Endothelial cell of hepatic sinusoid (primary cell): ENCODE measurements at regions not wholly inside any gene's neighbourhood (a gene's known extent, or its start where the extent isn't known, plus 50 kb on each side); places are given as distances from the start of the nearest gene placed in this dataset.
"Not testable (repeated sequence)": the region's sequence is repeated elsewhere in the genome, so short reads cannot be mapped to it uniquely, and the experiment has no call there.

Experiments used
- in situ Hi-C: cut with HindIII; loops from 2 replicates; pipeline ENCODE4 v1.10.0; 2017; ENCODE audit warnings: low sequenced_read_pairs

GRCh38 chr12:127014079-127014478 lies 1252.9 kb upstream of the TMEM132C start:
- in situ Hi-C loops: no loop called here

GRCh38 chr12:127024791-127025190 lies 1242.2 kb upstream of the TMEM132C start:
- in situ Hi-C loops: no loop called here

DNA sequence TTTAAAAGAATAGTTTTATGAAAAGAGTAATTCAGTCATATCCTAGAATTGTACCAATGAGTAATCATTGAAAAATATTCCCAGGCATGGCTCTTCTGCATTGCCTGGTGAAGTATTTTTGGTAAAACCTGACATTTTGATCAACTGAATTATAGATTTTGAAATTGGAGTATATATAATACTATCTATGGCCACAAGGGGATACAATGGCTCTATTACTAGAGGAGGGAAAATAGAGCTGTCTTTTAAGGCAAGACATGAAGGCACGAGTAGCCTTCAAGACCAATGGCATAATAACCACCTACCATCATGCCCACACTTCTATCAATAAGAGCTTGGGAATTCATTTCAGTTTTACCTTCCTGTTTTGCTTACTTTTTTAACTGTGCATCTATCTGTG lies 1241.4 kb upstream of the TMEM132C start:
- in situ Hi-C loops: no loop called here

- in situ Hi-C loops: no loop called here
Observed at GRCh38 chr12:127035011-127035879, 1231.7 kb upstream of the TMEM132C start.

DNA sequence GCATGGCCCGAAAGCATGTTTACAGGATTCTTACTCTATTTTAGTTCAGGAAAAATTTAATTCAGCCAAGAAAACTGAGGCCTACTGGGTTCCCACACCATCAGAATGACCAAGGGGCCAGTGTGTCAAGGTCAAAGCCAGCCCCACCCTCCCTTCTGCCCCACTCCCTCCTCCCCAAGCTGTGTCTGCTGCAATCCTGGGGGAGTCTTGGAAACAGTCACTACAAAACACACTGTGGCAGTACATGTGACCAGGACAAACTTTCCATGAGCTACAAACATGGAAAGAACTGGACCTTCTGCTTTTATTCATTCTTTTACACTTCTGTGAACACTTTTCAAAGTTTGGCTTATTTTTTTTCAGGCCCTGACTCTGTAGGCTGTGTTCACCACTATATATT lies 1228.8 kb upstream of the TMEM132C start:
- in situ Hi-C loops: no loop called here

- in situ Hi-C loops: no loop called here
Observed at GRCh38 chr12:127038761-127039160, 1228.2 kb upstream of the TMEM132C start.

DNA sequence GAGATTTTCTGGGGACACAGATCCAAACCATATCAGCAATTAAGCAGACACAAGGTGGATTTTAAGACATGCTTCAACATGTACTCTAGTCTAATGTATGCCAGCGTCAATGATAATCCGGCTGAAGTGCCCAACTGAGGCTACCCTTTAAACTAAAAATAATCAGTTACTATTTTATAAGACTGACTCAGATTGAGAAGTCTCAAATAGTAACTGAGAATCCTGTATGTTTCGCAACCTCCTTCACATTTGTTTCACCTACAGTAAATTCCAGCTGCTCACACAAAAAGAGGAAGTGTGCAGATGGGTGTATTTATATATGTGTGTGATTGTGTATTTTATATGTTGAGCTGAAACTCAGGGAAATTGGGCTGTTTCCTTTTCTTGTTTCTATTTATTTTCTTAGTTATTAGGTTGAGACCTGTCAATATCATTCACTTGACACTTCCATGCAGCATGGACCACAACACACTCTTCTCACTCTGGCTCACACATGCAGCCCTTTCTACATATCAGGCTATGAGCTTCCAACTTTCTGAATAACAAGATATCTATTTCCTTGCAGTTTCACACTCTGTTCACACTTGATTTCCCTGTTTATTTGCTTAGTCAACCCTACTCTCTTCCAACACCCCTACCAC lies 1224.9 kb upstream of the TMEM132C start:
- in situ Hi-C loops: no loop called here

GRCh38 chr12:127043731-127044130 lies 1223.2 kb upstream of the TMEM132C start:
- in situ Hi-C loops: no loop called here

DNA sequence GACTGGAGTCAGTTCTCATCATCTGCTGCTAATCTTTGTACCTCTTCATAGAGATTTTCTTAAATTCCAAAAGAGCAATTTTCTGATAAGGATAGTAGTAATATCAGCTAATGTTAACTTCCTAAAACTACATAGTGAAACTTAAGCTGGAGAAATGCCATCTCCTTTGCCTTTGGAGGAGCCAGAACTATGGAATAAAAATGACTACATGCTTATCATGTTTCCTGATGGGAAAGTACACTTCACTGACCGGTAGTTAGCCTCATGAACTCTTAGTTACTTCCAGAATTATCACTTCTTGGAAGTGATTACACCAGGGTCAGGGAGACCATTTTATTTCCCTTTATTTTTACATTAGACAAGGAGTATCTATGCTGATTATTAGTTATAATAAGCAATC lies 1222.1 kb upstream of the TMEM132C start:
- in situ Hi-C loops: no loop called here

DNA sequence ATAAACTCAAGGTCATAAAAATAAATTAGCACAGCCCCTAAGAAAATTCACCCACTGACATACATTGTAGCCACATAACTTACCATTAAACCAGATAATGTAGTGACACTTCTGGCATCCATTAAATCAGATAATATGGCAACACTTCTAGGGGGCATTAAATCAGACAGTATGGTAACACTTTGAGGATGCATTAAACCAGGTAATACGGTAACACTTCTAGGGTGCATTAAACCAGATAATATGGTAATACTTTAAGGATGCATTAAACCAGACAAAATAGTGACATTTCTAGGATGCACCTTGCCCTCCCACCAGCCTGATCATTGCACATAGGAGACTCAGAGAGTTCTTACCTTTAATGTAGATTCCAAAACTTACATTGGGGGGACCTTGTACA lies 1220.5 kb upstream of the TMEM132C start:
- in situ Hi-C loops: no loop called here

DNA sequence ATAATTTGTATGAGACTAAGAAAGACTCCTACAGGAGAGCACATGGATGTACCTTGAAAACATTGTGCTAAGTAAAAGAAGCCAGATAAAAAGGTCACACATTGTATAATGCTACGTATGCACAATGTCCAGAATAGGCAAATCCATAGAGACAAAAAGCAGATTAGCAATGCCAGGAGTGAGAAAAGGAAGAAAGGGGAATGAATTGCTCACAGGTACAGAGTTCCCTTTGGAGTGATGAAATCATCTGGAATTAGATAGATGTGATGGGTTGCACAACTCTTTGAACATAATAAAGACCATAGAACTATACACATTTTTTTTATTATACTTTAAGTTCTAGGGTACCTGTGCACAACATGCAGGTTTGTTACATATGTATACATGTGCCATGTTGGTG lies 1218.9 kb upstream of the TMEM132C start:
- in situ Hi-C loops: no loop called here

DNA sequence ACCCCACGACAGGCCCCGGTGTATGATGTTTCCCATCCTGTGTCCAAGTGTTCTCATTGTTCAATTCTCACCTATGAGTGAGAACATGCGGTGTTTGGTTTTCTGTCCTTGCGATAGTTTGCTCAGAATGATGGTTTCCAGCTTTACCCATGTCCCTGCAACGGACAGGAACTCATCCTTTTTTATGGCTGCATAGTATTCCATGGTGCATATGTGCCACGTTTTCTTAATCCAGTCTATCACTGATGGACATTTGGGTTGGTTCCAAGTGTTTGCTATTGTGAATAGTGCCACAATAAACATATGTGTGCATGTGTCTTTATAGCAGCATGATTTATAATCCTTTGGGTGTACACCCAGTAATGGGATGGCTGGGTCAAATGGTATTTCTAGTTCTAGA lies 1218.4 kb upstream of the TMEM132C start:
- in situ Hi-C loops: not testable (repeated sequence)

- in situ Hi-C loops: no loop called here
Observed at GRCh38 chr12:127051139-127051538, 1215.8 kb upstream of the TMEM132C start.

DNA sequence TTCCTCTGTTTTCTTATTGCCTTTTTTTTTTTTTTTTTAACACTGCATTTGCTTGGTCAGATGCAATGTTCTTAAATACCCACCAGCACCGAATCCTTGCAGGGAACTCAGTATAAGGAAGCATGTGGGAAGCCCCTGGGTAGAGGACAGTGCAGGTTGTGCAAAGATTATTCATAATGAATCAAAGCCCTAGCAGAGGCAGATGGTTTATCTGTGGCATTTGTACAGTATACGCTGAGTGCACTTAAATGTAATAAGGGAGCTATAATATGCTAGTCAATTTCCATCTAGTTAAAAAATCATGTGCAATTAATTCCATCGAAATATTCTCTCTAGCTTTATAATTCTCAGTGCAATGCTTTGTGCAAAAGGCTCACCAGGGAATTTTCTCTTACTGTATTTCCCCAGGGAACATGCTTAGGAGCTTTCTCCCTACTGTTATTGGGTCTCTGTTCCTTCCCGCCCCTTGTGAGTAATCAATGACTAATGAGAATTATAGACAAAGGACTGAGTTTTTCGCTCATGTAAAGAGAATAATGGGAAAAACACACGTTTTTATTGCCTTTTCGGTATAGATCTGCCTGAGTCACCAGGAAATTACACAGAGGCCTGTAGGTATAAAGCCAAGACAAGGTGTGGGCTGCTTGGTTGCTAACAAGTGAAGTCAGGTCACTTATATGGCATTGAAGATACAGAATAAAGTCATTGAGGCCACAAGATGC lies 1214.3 kb upstream of the TMEM132C start:
- in situ Hi-C loops: no loop called here

GRCh38 chr12:127054531-127054930 lies 1212.4 kb upstream of the TMEM132C start:
- in situ Hi-C loops: no loop called here

DNA sequence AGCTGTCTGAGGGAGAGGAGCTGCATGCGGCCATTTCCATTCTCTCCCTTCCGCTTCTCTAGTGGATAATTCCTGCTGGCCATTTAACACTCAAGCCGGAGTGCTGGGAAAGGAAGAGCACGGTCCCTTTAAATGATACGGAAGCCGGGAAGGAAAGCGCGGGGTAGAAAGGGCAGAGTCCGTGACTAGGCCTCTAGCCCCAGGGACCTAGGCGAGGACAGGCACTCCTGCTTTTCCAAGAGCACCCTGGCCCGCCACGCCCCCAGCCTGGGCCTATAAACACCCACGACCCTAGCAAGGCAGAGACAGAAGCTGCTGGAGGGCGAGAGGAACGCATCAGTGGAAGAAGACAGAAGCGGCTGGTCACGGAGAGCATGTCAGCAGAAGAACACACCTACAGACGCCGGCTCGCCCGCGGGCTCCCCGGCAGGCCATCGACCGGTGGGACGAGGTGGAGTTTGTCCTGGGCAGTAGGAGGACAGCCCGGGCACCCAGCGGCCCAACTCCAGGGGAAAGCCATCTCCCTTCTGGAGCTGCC lies 1206.6 kb upstream of the TMEM132C start:
- in situ Hi-C loops: loop anchor here (5.0 kb wide), 1 partner anchor 92 kb away; no protein-coding TSS in a partner anchor

GRCh38 chr12:127060933-127061332 lies 1206.0 kb upstream of the TMEM132C start:
- in situ Hi-C loops: loop anchor here (5.0 kb wide), 1 partner anchor 91 kb away; no protein-coding TSS in a partner anchor

DNA sequence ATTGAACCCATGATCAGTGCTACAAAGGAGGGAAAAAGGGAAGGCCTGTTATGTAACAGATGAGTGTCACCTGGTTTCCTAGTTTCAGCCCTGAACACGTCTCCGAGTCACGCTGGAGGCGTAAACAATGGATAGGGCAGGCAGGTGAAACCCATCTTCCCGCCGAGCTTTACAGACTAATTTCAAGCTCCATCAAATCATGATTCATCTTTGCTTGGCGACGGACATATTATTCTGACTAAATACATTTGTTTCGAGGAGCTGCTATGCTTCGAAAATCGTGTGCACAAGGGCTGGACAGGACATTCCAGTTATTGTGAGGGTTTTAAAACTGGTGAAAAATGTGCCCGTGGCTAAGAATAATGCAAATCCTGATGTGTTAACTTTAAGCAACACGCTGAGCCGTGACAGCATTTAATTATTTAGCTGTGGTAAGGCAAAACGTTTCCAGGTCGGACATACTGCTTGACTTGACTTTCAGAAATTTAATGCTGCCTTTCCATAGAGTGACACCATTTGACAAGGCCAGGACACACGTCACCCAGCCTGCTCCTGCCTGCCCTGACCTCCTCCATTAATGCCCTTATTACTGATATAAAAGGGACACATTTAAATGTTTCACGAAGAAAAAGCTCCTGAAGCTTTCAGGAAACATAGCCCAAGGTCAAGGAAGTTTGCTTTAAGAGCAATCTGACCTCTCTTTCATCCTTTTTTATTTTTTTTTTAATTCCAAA lies 1203.5 kb upstream of the TMEM132C start:
- in situ Hi-C loops: loop anchor here (5.0 kb wide), 1 partner anchor 89 kb away; no protein-coding TSS in a partner anchor

DNA sequence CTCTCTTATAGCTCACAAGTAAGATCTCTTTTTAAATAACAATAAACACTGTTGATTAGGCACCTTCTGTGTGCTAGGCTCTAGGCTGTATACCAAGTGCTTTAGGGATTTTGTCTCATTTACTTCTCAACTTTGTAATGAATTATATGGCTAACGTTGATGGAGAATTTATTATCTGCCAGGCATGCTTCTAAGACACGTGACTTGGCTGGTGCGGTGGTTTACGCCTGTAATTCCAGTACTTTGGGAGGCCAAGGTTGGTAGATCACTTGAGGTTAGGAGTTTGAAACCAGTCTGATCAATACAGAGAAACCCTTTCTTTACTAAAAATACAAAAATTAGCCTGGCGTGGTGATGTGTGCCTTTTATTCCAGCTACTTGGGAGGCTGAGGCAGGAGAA lies 1202.8 kb upstream of the TMEM132C start:
- in situ Hi-C loops: loop anchor here (5.0 kb wide), 1 partner anchor 88 kb away; no protein-coding TSS in a partner anchor

DNA sequence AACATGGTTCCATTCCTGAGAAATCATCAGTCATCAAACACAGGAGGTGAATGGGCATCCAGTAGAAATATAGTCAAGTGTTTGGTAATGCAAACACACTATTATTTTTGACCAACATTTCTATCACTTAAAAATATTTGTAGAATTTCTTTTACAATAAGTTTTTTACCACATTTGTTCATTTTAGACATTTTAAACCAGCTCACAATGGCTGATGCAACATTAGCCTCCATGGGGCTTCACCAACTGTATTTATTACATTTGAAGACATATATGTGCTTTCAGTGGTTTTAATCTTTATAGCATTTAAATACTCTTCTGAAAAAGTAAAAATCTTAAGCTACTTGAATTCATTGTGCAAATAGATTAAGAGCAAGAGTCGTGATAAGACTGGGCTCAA lies 1201.4 kb upstream of the TMEM132C start:
- in situ Hi-C loops: no loop called here
